Natural killer cell (primary cell): ENCODE measurements at regions not wholly inside any gene's neighbourhood (a gene's known extent, or its start where the extent isn't known, plus 50 kb on each side); places are given as distances from the start of the nearest gene placed in this dataset.

Experiments
- ATAC-seq, 3 donors: fragments of 150-1000 bp in 2 of 3; fragments of 200-7000 bp in 1 of 3; cut with Tn5 transposase; 1 replicate in 1 of 3; 2 replicates in 2 of 3; pipeline ENCODE4 v1.10.0; 2021; ENCODE audit warnings: mild to moderate bottlenecking in 2 of 3, moderate library complexity in 2 of 3
- DNase-seq, 2 donors: peaks; one replicate each; pipeline versions ENCODE4 v3.0.0 to v3.0.0-alpha.2; 2013 to 2021; ENCODE audit warnings: mixed read lengths in 1 of 2
- H3K27ac ChIP-seq: one replicate; pipeline ENCODE4 v1.5.1; 2013; ENCODE audit warnings: mild to moderate bottlenecking, low read length
- H3K27me3 ChIP-seq: one replicate; pipeline ENCODE4 v1.6.1; 2013; ENCODE audit warnings: low read length; ENCODE audit not compliant: control insufficient read depth, insufficient read depth
- H3K36me3 ChIP-seq: one replicate; pipeline ENCODE4 v1.6.1; 2013; ENCODE audit warnings: low read length; ENCODE audit not compliant: control insufficient read depth, insufficient read depth
- H3K4me1 ChIP-seq: one replicate; pipeline ENCODE4 v1.6.1; 2013; ENCODE audit warnings: low read length; ENCODE audit not compliant: control insufficient read depth, insufficient read depth
- H3K4me3 ChIP-seq: one replicate; pipeline ENCODE4 v1.5.1; 2013; ENCODE audit warnings: low read length
- H3K9me3 ChIP-seq: one replicate; pipeline ENCODE4 v1.6.1; 2013; ENCODE audit warnings: low read length; ENCODE audit not compliant: control insufficient read depth, insufficient read depth
- H3K27ac Mint-ChIP-seq, 2 donors: one replicate each; pipeline ENCODE4 v1.8.0; 2022; ENCODE audit warnings: mild to moderate bottlenecking in 2 of 2, mixed read lengths in 2 of 2, moderate library complexity in 1 of 2
- H3K27me3 Mint-ChIP-seq, 2 donors: one replicate each; pipeline ENCODE4 v1.8.0; 2022; ENCODE audit warnings: low read depth in 2 of 2, mixed read lengths in 2 of 2
- H3K36me3 Mint-ChIP-seq: one replicate; pipeline ENCODE4 v1.8.0; 2022; ENCODE audit warnings: mixed read lengths
- H3K4me1 Mint-ChIP-seq, 2 donors: one replicate each; pipeline ENCODE4 v1.8.0; 2022; ENCODE audit warnings: mixed read lengths in 2 of 2
- H3K4me3 Mint-ChIP-seq: one replicate; pipeline ENCODE4 v1.8.0; 2022; ENCODE audit warnings: mild to moderate bottlenecking, moderate library complexity, mixed read lengths
- H3K9me3 Mint-ChIP-seq, 2 donors: one replicate each; pipeline ENCODE4 v1.8.0; 2022; ENCODE audit warnings: mixed read lengths in 2 of 2
- CTCF ChIP-seq: fragments of 200-600 bp; IDR thresholded peaks from one replicate; pipeline ENCODE4 v1.8.0; 2022; ENCODE audit warnings: antibody characterized with exemption
- WGBS: methylation state at CpG from one replicate; pipeline ENCODE4 v1.1.7; 2013; ENCODE audit warnings: missing lambda C conversion rate; ENCODE audit not compliant: insufficient coverage; 5-methylcytosine and 5-hydroxymethylcytosine counted together
- intact Hi-C: fragments of 100-400 bp; cut with micrococcal nuclease; formaldehyde crosslinking; loops from one replicate; pipeline ENCODE4 v1.14.2; 2022

- intact Hi-C loops = no loop called here
- H3K27me3 Mint-ChIP-seq = no peaks in the 10 kb centered on the region
- H3K4me3 ChIP-seq = no peak overlapping the region
- H3K4me1 ChIP-seq = no peaks in the 10 kb centered on the region
- no peak overlapping the region for H3K4me3 Mint-ChIP-seq
- no peak for ATAC-seq
- no peak for DNase-seq
- H3K27me3 ChIP-seq = no peaks in the 10 kb centered on the region
- peaks cover 2 to 9% of the 10 kb centered on the region in 2 donors for H3K9me3 Mint-ChIP-seq
- no peak overlapping the region for H3K27ac Mint-ChIP-seq
- no peak overlapping the region for H3K27ac ChIP-seq
- TF ChIP-seq CTCF = no peak
- no peaks in the 10 kb centered on the region for H3K9me3 ChIP-seq
- no peaks in the 10 kb centered on the region for H3K4me1 Mint-ChIP-seq
- H3K36me3 Mint-ChIP-seq = no peaks in the 10 kb centered on the region
- WGBS = 87% methylated on average over 1 of the region's 1 CpG
- no peaks in the 10 kb centered on the region for H3K36me3 ChIP-seq
Observed at GRCh38 chr16:6231398-6231797, 1101.2 kb upstream of the RBFOX1 start.

- no peaks in the 10 kb centered on the region for H3K36me3 ChIP-seq
- Mint-ChIP-seq H3K9me3 (peaks cover 2 to 7% of the 10 kb centered on the region in 2 donors), H3K4me1 (no peaks in the 10 kb centered on the region), H3K27me3 (no peaks in the 10 kb centered on the region), H3K36me3 (no peaks in the 10 kb centered on the region), H3K27ac (no peak overlapping the region), H3K4me3 (no peak overlapping the region)
- ATAC-seq = no peak
- H3K9me3 ChIP-seq = no peaks in the 10 kb centered on the region
- H3K4me3 ChIP-seq = no peak overlapping the region
- H3K27me3 ChIP-seq = no peaks in the 10 kb centered on the region
- DNase-seq = no peak
- TF ChIP-seq CTCF = no peak
- WGBS = 69% methylated on average over 6 of the region's 6 CpGs
- no peaks in the 10 kb centered on the region for H3K4me1 ChIP-seq
- no peak overlapping the region for H3K27ac ChIP-seq
- intact Hi-C loops = no loop called here
Observed at GRCh38 chr16:6229186-6229585, 1103.5 kb upstream of the RBFOX1 start.

GRCh38 chr16:6218855-6219254, 1113.8 kb upstream of the RBFOX1 start:
- Histone ChIP-seq H3K9me3 (no peaks in the 10 kb centered on the region), H3K4me1 (no peaks in the 10 kb centered on the region), H3K36me3 (no peaks in the 10 kb centered on the region), H3K4me3 (no peak overlapping the region), H3K27ac (no peak overlapping the region), H3K27me3 (no peaks in the 10 kb centered on the region)
- Mint-ChIP-seq H3K4me1 (no peaks in the 10 kb centered on the region), H3K27me3 (no peaks in the 10 kb centered on the region), H3K4me3 (no peak overlapping the region), H3K27ac (no peak overlapping the region), H3K36me3 (no peaks in the 10 kb centered on the region), H3K9me3 (peaks cover 2 to 4% of the 10 kb centered on the region in 2 donors)
- TF ChIP-seq CTCF = no peak
- ATAC-seq = no peak
- intact Hi-C loops = no loop called here
- 48% methylated on average over 3 of the region's 3 CpGs for WGBS
- DNase-seq = no peak

- H3K27me3 ChIP-seq = no peaks in the 10 kb centered on the region
- H3K27ac ChIP-seq = no peak overlapping the region
- 68% methylated on average over 5 of the region's 7 CpGs for WGBS
- Mint-ChIP-seq H3K4me3 (no peak overlapping the region), H3K27ac (no peak overlapping the region), H3K27me3 (no peaks in the 10 kb centered on the region), H3K9me3 (peaks cover 2 to 4% of the 10 kb centered on the region in 2 donors), H3K36me3 (no peaks in the 10 kb centered on the region), H3K4me1 (no peaks in the 10 kb centered on the region)
- no peaks in the 10 kb centered on the region for H3K36me3 ChIP-seq
- TF ChIP-seq CTCF = no peak
- H3K4me3 ChIP-seq = no peak overlapping the region
- no peak for ATAC-seq
- no peaks in the 10 kb centered on the region for H3K9me3 ChIP-seq
- no peaks in the 10 kb centered on the region for H3K4me1 ChIP-seq
- intact Hi-C loops = no loop called here
- DNase-seq = no peak
Observed at GRCh38 chr16:6216836-6217235, 1115.8 kb upstream of the RBFOX1 start.
